Mesendoderm (in vitro differentiated cells): ENCODE measurements at regions not wholly inside any gene's neighbourhood (a gene's known extent, or its start where the extent isn't known, plus 50 kb on each side); places are given as distances from the start of the nearest gene placed in this dataset.

ENCODE experiments used
- DNase-seq: peaks from one replicate; pipeline ENCODE4 v3.0.0; 2013
- H2AK5ac ChIP-seq: 2 replicates; pipeline ENCODE4 v1.6.1; 2013; ENCODE audit warnings: low read length, inconsistent platforms
- H2BK120ac ChIP-seq: 2 replicates; pipeline ENCODE4 v1.6.1; 2013; ENCODE audit warnings: low read depth, mild to moderate bottlenecking, low read length, moderate library complexity, mixed read lengths
- H2BK15ac ChIP-seq: replicated peaks from 2 replicates; pipeline ENCODE4 v1.6.1; 2013; ENCODE audit warnings: low read depth, mild to moderate bottlenecking, moderate library complexity
- H2BK5ac ChIP-seq: 2 replicates; pipeline ENCODE4 v1.6.1; 2013; ENCODE audit warnings: low read length, inconsistent platforms
- H3K18ac ChIP-seq: 2 replicates; pipeline ENCODE4 v1.6.1; 2013; ENCODE audit warnings: mild to moderate bottlenecking, low read length, mixed read lengths
- H3K23ac ChIP-seq: one replicate; pipeline ENCODE4 v1.6.1; 2013; ENCODE audit warnings: low read length
- H3K27ac ChIP-seq: 2 replicates; pipeline ENCODE4 v1.5.1; 2013; ENCODE audit warnings: low read depth, mild to moderate bottlenecking, inconsistent platforms, low read length, moderate library complexity
- H3K27me3 ChIP-seq: 2 replicates; pipeline ENCODE4 v1.6.1; 2013; ENCODE audit warnings: low read length, control low read depth, mild to moderate bottlenecking, inconsistent platforms; ENCODE audit not compliant: insufficient read depth, poor library complexity
- H3K36me3 ChIP-seq: 2 replicates; pipeline ENCODE4 v1.6.1; 2013; ENCODE audit warnings: low read length, inconsistent platforms; ENCODE audit not compliant: control insufficient read depth, insufficient read depth
- H3K4ac ChIP-seq: one replicate; pipeline ENCODE4 v1.6.1; 2013; ENCODE audit warnings: low read depth, mild to moderate bottlenecking, low read length, moderate library complexity
- H3K4me1 ChIP-seq: 2 replicates; pipeline ENCODE4 v1.6.1; 2013; ENCODE audit warnings: low read depth, low read length, inconsistent platforms; ENCODE audit not compliant: control insufficient read depth
- H3K4me2 ChIP-seq: 2 replicates; pipeline ENCODE4 v1.6.1; 2013; ENCODE audit warnings: low read length
- H3K4me3 ChIP-seq: 2 replicates; pipeline ENCODE4 v1.5.1; 2013; ENCODE audit warnings: mild to moderate bottlenecking, low read length
- H3K56ac ChIP-seq: one replicate; pipeline ENCODE4 v1.6.1; 2013; ENCODE audit warnings: low read length
- H3K79me1 ChIP-seq: 2 replicates; pipeline ENCODE4 v1.6.1; 2013; ENCODE audit warnings: low read length, inconsistent platforms
- H3K79me2 ChIP-seq: 2 replicates; pipeline ENCODE4 v1.6.1; 2013; ENCODE audit warnings: mild to moderate bottlenecking, low read length; ENCODE audit not compliant: control insufficient read depth, insufficient read depth
- H3K9ac ChIP-seq: 2 replicates; pipeline ENCODE4 v1.6.1; 2013; ENCODE audit warnings: low read length, inconsistent platforms
- H4K5ac ChIP-seq: one replicate; pipeline ENCODE4 v1.6.1; 2013; ENCODE audit warnings: low read length
- H4K8ac ChIP-seq: one replicate; pipeline ENCODE4 v1.6.1; 2013; ENCODE audit warnings: low read depth, mild to moderate bottlenecking, control low read depth, low read length, moderate library complexity
- WGBS: extraction: QIAGEN DNeasy Blood & Tissue Kit; methylation state at CpG from one replicate; pipeline ENCODE4 v1.1.7; 2013; ENCODE audit warnings: low lambda C conversion rate, missing lambda C conversion rate; ENCODE audit not compliant: insufficient coverage; ENCODE audit errors: extremely low coverage; 5-methylcytosine and 5-hydroxymethylcytosine counted together

DNA sequence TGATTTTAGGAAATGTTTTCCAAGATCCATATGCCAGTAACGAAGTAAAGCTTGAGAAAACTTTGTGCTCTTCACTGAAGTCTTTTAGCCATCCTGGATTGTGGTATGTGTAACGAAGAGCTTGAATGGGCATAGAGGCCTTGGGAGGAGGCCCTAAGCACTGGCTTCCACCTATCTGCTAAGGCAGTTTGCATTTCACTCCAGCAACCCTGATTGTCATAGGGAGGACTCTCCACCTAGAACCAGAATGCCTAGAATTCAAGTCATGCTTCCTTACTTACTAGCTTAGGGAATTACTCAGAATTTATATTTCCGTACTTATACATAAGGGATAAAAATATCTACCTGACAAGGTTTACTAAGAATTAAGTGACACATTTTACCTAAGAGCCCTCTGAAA, 451.5 kb downstream of the FBXO15 start:
- DNase-seq, result peak; percentile 4
- H2BK15ac ChIP-seq, result no peak overlapping the region
- H2AK5ac ChIP-seq, result no peak overlapping the region

DNA sequence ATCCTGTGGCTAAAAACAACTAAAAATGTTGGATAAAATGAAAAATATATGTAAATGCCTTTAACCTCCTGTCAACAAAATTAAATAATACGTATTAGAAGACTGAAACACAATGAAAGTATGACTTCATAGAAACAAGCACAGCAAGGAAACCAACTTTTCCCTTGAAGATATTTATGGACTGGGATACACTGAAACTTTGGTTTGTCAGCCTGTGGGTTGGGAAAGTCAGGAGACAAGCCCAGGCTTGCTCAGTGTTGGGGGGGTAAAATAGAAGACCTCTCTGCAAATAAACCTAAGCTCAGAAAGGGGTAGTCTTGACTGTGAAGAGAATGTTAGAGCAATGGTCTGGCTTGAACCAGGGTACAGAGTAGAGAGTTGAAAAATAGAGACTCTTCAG, 454.5 kb downstream of the FBXO15 start:
- no peaks in the 10 kb centered on the region for H3K79me1 ChIP-seq
- H3K4me1 ChIP-seq, result no peaks in the 10 kb centered on the region
- H3K56ac ChIP-seq, result no peak overlapping the region
- no peaks in the 10 kb centered on the region for H3K79me2 ChIP-seq
- no peaks in the 10 kb centered on the region for H3K27me3 ChIP-seq
- no peak overlapping the region for H2BK120ac ChIP-seq
- H3K36me3 ChIP-seq, result no peaks in the 10 kb centered on the region
- H3K4ac ChIP-seq, result no peak overlapping the region
- no CpG with 5 or more reads among the region's 1 CpG for WGBS
- no peak overlapping the region for H4K5ac ChIP-seq
- no peak overlapping the region for H3K23ac ChIP-seq
- H3K27ac ChIP-seq, result no peak overlapping the region
- H3K18ac ChIP-seq, result no peak overlapping the region
- H4K8ac ChIP-seq, result no peak overlapping the region
- no peak overlapping the region for H3K9ac ChIP-seq
- H2BK15ac ChIP-seq, result no peak overlapping the region
- H3K4me3 ChIP-seq, result no peak overlapping the region
- DNase-seq, result no peak
- no peak overlapping the region for H2AK5ac ChIP-seq
- H3K4me2 ChIP-seq, result no peak overlapping the region
- no peak overlapping the region for H2BK5ac ChIP-seq

More for the DNA sequence above, 451.5 kb downstream of the FBXO15 start:
- no peak overlapping the region for H3K4me3 ChIP-seq
- no peaks in the 10 kb centered on the region for H3K79me1 ChIP-seq
- WGBS, result no CpG with 5 or more reads among the region's 3 CpGs
- H3K4me1 ChIP-seq, result no peaks in the 10 kb centered on the region
- H3K79me2 ChIP-seq, result no peaks in the 10 kb centered on the region
- no peak overlapping the region for H2BK120ac ChIP-seq
- H3K27ac ChIP-seq, result no peak overlapping the region
- H3K27me3 ChIP-seq, result no peaks in the 10 kb centered on the region
- H4K5ac ChIP-seq, result no peak overlapping the region
- no peak overlapping the region for H3K4me2 ChIP-seq
- H3K4ac ChIP-seq, result no peak overlapping the region
- H3K9ac ChIP-seq, result no peak overlapping the region
- H3K56ac ChIP-seq, result no peak overlapping the region
- no peak overlapping the region for H3K18ac ChIP-seq
- H3K23ac ChIP-seq, result no peak overlapping the region
- H4K8ac ChIP-seq, result no peak overlapping the region
- H2BK5ac ChIP-seq, result no peak overlapping the region
- H3K36me3 ChIP-seq, result no peaks in the 10 kb centered on the region

DNA sequence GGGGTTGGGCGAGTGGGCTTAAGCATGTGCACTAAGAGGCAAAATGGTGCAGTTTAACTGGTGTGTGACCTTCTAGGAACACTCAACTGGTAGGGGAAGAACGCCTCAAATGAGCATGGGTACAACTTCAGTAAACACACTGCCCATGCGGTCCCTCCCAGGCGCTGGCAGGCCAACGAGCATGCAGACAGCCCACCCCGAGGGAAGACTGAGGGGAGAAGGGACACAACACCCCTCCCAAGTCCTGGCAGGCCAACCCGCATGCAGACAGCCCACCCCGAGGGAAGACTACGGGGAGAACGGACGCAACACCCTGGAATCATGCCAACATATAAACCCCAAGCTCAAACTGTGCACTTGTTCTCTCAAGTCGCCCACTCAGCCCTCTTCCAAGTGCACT, 456.0 kb downstream of the FBXO15 start:
- H3K23ac ChIP-seq, result no peak overlapping the region
- no peak overlapping the region for H3K4me3 ChIP-seq
- WGBS, result no CpG with 5 or more reads among the region's 12 CpGs
- H2BK15ac ChIP-seq, result no peak overlapping the region
- no peaks in the 10 kb centered on the region for H3K4me1 ChIP-seq
- no peak overlapping the region for H3K18ac ChIP-seq
- no peak overlapping the region for H3K9ac ChIP-seq
- no peak overlapping the region for H4K5ac ChIP-seq
- H3K56ac ChIP-seq, result no peak overlapping the region
- H2BK5ac ChIP-seq, result no peak overlapping the region
- DNase-seq, result no peak
- no peaks in the 10 kb centered on the region for H3K27me3 ChIP-seq
- H3K36me3 ChIP-seq, result no peaks in the 10 kb centered on the region
- no peak overlapping the region for H3K4ac ChIP-seq
- no peak overlapping the region for H2AK5ac ChIP-seq
- H3K79me2 ChIP-seq, result no peaks in the 10 kb centered on the region
- no peak overlapping the region for H3K4me2 ChIP-seq
- H2BK120ac ChIP-seq, result no peak overlapping the region
- H3K79me1 ChIP-seq, result no peaks in the 10 kb centered on the region
- no peak overlapping the region for H4K8ac ChIP-seq
- H3K27ac ChIP-seq, result no peak overlapping the region

DNA sequence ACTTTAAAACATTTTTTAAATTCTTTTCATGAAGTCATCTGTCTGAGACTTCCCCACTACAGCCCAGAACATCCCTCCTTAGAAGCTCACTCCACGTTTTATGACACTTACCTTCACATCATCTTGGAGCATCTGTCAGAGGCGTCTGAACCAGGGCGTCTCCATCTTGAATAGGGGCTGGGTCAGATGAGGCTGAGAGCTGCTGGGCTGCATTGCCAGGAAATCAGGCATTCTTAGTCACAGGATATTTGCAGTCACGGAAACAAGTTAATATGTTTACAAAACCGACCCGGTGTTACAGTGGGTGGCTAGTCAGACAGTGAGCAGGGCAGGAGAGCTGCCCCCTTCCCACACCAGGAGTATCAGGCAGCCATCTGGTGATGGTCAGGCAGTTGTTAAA, 456.5 kb downstream of the FBXO15 start:
- Histone ChIP-seq H3K79me1 (no peaks in the 10 kb centered on the region), H3K4ac (no peak overlapping the region), H3K56ac (no peak overlapping the region), H3K4me2 (no peak overlapping the region), H3K23ac (no peak overlapping the region), H4K5ac (no peak overlapping the region), H3K79me2 (no peaks in the 10 kb centered on the region), H2BK5ac (no peak overlapping the region), H3K4me1 (no peaks in the 10 kb centered on the region), H3K4me3 (no peak overlapping the region), H3K27me3 (no peaks in the 10 kb centered on the region), H3K36me3 (no peaks in the 10 kb centered on the region), H2BK15ac (no peak overlapping the region), H2BK120ac (no peak overlapping the region), H3K9ac (no peak overlapping the region), H4K8ac (no peak overlapping the region), H3K18ac (no peak overlapping the region), H2AK5ac (no peak overlapping the region), H3K27ac (no peak overlapping the region)
- peak; percentile 7 for DNase-seq
- no CpG with 5 or more reads among the region's 6 CpGs for WGBS

DNA sequence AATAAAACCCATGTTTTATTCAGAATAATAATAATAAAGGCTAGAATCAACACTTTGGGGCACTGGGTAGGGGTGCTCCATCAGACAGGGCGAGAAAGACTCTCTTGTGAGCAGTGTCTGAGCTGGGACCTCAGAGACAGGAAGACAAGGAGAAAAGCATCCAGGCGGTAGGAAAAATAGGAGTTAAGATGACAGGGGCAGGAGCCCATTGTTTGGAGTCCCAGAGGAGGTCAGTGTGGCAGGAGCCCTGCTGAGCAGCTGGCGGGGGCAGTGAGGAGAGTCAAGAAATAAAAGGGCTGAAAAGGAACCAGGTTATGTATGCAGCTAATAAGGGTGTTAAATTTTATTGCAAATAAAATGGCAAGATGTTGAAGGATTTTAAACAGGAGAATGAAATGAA, 457.4 kb downstream of the FBXO15 start:
- H3K23ac ChIP-seq, result no peak overlapping the region

DNA sequence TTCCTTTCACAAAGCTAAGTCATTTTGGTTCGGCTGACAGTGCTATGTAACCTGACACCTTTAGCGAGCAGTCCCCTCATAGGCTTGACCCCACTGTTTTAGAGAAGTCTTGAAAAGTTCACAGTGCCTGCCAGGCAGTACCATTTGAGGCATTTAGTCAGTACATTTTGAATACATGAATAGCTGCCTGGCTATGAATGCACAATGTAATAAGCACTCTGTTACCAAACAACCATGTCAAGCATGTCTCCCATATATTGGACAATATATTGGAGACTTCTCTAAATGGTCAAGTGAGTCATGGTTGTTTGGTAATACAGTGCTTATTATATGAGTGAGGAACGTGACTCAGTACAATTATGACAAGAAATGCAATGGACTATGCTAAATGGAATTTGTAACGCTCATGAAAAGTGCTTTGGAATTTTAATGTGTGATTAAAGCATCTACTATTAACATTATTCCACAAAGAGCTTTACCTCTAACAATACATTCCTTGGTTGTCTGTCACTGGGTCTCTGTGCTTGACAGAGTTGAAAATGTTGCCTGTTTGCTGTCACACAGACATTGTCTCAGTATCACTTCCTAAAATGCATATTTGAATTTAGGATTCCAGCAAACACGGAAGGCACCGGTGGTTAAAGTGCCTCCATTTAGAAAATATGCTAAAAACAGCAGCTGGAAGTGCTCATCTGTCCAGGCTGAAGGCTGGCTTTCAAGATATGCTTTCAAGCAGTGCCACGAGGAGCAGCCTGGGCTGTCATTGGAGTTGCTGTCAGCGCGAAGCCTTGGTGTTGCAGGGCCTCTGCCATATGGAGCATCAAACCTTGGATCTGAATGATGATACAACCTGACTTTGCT, 458.6 kb downstream of the FBXO15 start:
- H4K5ac ChIP-seq, result no peak overlapping the region
- no peak overlapping the region for H3K56ac ChIP-seq
- no peaks in the 10 kb centered on the region for H3K79me1 ChIP-seq
- no peak overlapping the region for H3K23ac ChIP-seq
- no peak overlapping the region for H3K27ac ChIP-seq
- H3K4me2 ChIP-seq, result no peak overlapping the region
- no peak overlapping the region for H3K4ac ChIP-seq
- no peak overlapping the region for H2BK120ac ChIP-seq
- H2BK5ac ChIP-seq, result no peak overlapping the region
- no peak overlapping the region for H3K4me3 ChIP-seq
- no peak overlapping the region for H3K18ac ChIP-seq
- WGBS, result no CpG with 5 or more reads among the region's 9 CpGs
- H3K9ac ChIP-seq, result no peak overlapping the region
- H2AK5ac ChIP-seq, result no peak overlapping the region
- DNase-seq, result peak; percentile 43
- H4K8ac ChIP-seq, result no peak overlapping the region
- no peaks in the 10 kb centered on the region for H3K4me1 ChIP-seq
- no peak overlapping the region for H2BK15ac ChIP-seq
- no peaks in the 10 kb centered on the region for H3K27me3 ChIP-seq
- no peaks in the 10 kb centered on the region for H3K79me2 ChIP-seq
- H3K36me3 ChIP-seq, result no peaks in the 10 kb centered on the region

More for the DNA sequence above, 457.4 kb downstream of the FBXO15 start:
- Histone ChIP-seq H2BK15ac (no peak overlapping the region), H2BK5ac (no peak overlapping the region), H3K4ac (no peak overlapping the region), H3K4me3 (no peak overlapping the region), H2BK120ac (no peak overlapping the region), H3K27ac (no peak overlapping the region), H3K4me1 (no peaks in the 10 kb centered on the region), H3K9ac (no peak overlapping the region), H3K79me1 (no peaks in the 10 kb centered on the region), H3K79me2 (no peaks in the 10 kb centered on the region), H2AK5ac (no peak overlapping the region), H3K36me3 (no peaks in the 10 kb centered on the region), H3K4me2 (no peak overlapping the region), H4K8ac (no peak overlapping the region), H3K27me3 (no peaks in the 10 kb centered on the region), H3K56ac (no peak overlapping the region), H4K5ac (no peak overlapping the region), H3K18ac (no peak overlapping the region)
- no CpG with 5 or more reads among the region's 3 CpGs for WGBS
- DNase-seq, result peak; percentile 37
